A549 (cell line): ENCODE measurements at regions not wholly inside any gene's neighbourhood (a gene's known extent, or its start where the extent isn't known, plus 50 kb on each side); places are given as distances from the start of the nearest gene placed in this dataset.
A peak's percentile ranks its signal among the peaks of the same experiment; 100 is the strongest.

Experiments used
- ATAC-seq, 2 experiments: fragments of 200-7000 bp in 1 of 2; fragments of >200 bp in 1 of 2; cut with Nextera tagmentation in 1 of 2; cut with Tn5 transposase in 1 of 2; 3 replicates each; pipeline versions ENCODE4 v1.8.0 to v1.9.1; 2018 to 2020; ENCODE audit warnings: mild to moderate bottlenecking in 1 of 2, moderate library complexity in 1 of 2
- CTCF ChIA-PET: fragments of 300-600 bp; sonication (Branson Sonifier 250); formaldehyde crosslinking; extraction: SDS; loops from one replicate; lab custom pipeline; 2021; ENCODE audit warnings: antibody characterized with exemption, inconsistent platforms; lab: Yijun Ruan, JAX
- POLR2A ChIA-PET: fragments of 350-600 bp; formaldehyde crosslinking; extraction: SDS; loops from one replicate; lab custom pipeline; 2021; ENCODE audit warnings: antibody characterized with exemption, inconsistent platforms; lab: Yijun Ruan, JAX
- DNase-seq, 2 experiments: peaks; one replicate each; pipeline versions ENCODE4 v3.0.0 to v3.0.0-alpha.2; 2011 to 2016; ENCODE audit warnings: low read depth in 1 of 2, low spot score in 1 of 2
- FAIRE-seq: peaks from 2 replicates; lab custom pipeline; 2011; peaks lifted over from hg19 to GRCh38; lab: Jason Lieb, UNC
- H3K27ac ChIP-seq, 2 experiments: fragments of >200 bp; sonication (Bioruptor Twin); formaldehyde crosslinking; 3 replicates each; pipeline ENCODE4 v1.5.1; 2016 to 2017
- H3K4me1 ChIP-seq: fragments of >200 bp; sonication (Bioruptor Twin); formaldehyde crosslinking; 3 replicates; pipeline ENCODE4 v1.6.1; 2016
- H3K4me2 ChIP-seq: fragments of >200 bp; sonication (Bioruptor Twin); formaldehyde crosslinking; 3 replicates; pipeline ENCODE4 v1.6.1; 2016
- H3K4me3 ChIP-seq: fragments of >200 bp; sonication (Bioruptor Twin); formaldehyde crosslinking; 3 replicates; pipeline ENCODE4 v1.5.1; 2016
- H3K9me3 ChIP-seq: fragments of >200 bp; sonication (Bioruptor Twin); formaldehyde crosslinking; 3 replicates; pipeline ENCODE4 v1.6.1; 2016
- CBX2 ChIP-seq: fragments of 200-600 bp; sonication (generic); IDR thresholded peaks from 2 replicates; pipeline ENCODE4 v1.6.1; 2016; ENCODE audit warnings: low read depth, mild to moderate bottlenecking, borderline replicate concordance
- CTCF ChIP-seq: fragments of >200 bp; sonication (Bioruptor Twin); formaldehyde crosslinking; IDR thresholded peaks from 3 replicates; pipeline ENCODE4 v1.5.1; 2016
- EP300 ChIP-seq, 2 experiments: fragments of >200 bp; sonication (Bioruptor Twin); formaldehyde crosslinking; IDR thresholded peaks; 2 replicates in 1 of 2; 3 replicates in 1 of 2; pipeline ENCODE4 v1.6.1; 2016 to 2017
- HES2 ChIP-seq: fragments of >200 bp; sonication (Bioruptor Twin); formaldehyde crosslinking; IDR thresholded peaks from 2 replicates; pipeline ENCODE4 v1.6.1; 2016
- HEYL ChIP-seq: fragments of 250-450 bp; sonication (Bioruptor Pico); IDR thresholded peaks from 2 replicates; pipeline ENCODE4 v1.8.0; 2021; ENCODE audit warnings: mild to moderate bottlenecking, moderate library complexity
- HOXB13 ChIP-seq: fragments of 250-450 bp; sonication (Bioruptor Pico); IDR thresholded peaks from 2 replicates; pipeline ENCODE4 v1.5.0; 2020; ENCODE audit warnings: low read depth, mild to moderate bottlenecking, moderate library complexity
- HOXB5 ChIP-seq: fragments of 250-450 bp; sonication (Bioruptor Pico); IDR thresholded peaks from 2 replicates; pipeline ENCODE4 v1.5.0; 2020; ENCODE audit warnings: mild to moderate bottlenecking, moderate library complexity
- JUN ChIP-seq, 2 experiments: fragments of >200 bp; sonication (Bioruptor Twin); formaldehyde crosslinking; IDR thresholded peaks; 2 replicates in 1 of 2; 3 replicates in 1 of 2; pipeline ENCODE4 v1.6.1; 2016 to 2017
- KDM1A ChIP-seq: fragments of 200-600 bp; sonication (generic); IDR thresholded peaks from 2 replicates; pipeline ENCODE4 v1.6.1; 2016; ENCODE audit warnings: low read depth, mild to moderate bottlenecking
- KDM5A ChIP-seq: fragments of 200-600 bp; sonication (generic); IDR thresholded peaks from 2 replicates; pipeline ENCODE4 v1.6.1; 2016; ENCODE audit warnings: antibody characterized with exemption, mild to moderate bottlenecking
- MAFK ChIP-seq: fragments of 450-650 bp; IDR thresholded peaks from 2 replicates; pipeline ENCODE4 v1.6.1; 2014; ENCODE audit not compliant: partially characterized antibody
- MYC ChIP-seq: IDR thresholded peaks from 2 replicates; pipeline ENCODE4 v1.6.1; 2012; ENCODE audit warnings: mild to moderate bottlenecking, inconsistent platforms, low read length, improper control_type of control experiment, borderline replicate concordance
- NR3C1 ChIP-seq: fragments of >200 bp; sonication (Bioruptor Twin); formaldehyde crosslinking; IDR thresholded peaks from 3 replicates; pipeline ENCODE4 v1.6.1; 2017
- RCOR1 ChIP-seq: fragments of 150-350 bp; IDR thresholded peaks from 2 replicates; pipeline ENCODE4 v1.6.1; 2014; ENCODE audit warnings: antibody characterized with exemption, low read length, low read depth
- REST ChIP-seq: fragments of 200-600 bp; sonication (generic); IDR thresholded peaks from 2 replicates; pipeline ENCODE4 v1.6.1; 2016; ENCODE audit warnings: antibody characterized with exemption, mild to moderate bottlenecking, moderate library complexity
- RFX5 ChIP-seq: fragments of 450-650 bp; IDR thresholded peaks from 2 replicates; pipeline ENCODE4 v1.7.1; 2014; ENCODE audit warnings: antibody characterized with exemption, mild to moderate bottlenecking, moderate library complexity
- SMC3 ChIP-seq: fragments of >200 bp; sonication (Bioruptor Twin); formaldehyde crosslinking; IDR thresholded peaks from 3 replicates; pipeline ENCODE4 v1.6.1; 2018; ENCODE audit warnings: inconsistent platforms
- ZC3H11A ChIP-seq: fragments of 450-650 bp; IDR thresholded peaks from 2 replicates; pipeline ENCODE4 v1.6.1; 2014; ENCODE audit warnings: antibody characterized with exemption, mild to moderate bottlenecking
- ZFP36 ChIP-seq: fragments of 450-650 bp; IDR thresholded peaks from 2 replicates; pipeline ENCODE4 v1.6.1; 2014; ENCODE audit warnings: borderline replicate concordance; ENCODE audit not compliant: partially characterized antibody
- ZSCAN20 ChIP-seq: fragments of 250-450 bp; sonication (Bioruptor Pico); IDR thresholded peaks from 2 replicates; pipeline ENCODE4 v1.8.0; 2022; ENCODE audit warnings: mild to moderate bottlenecking, moderate library complexity
- WGBS: methylation state at CpG from one replicate; pipeline ENCODE4 v1.1.6; 2017; ENCODE audit errors: missing lambda C conversion rate; 5-methylcytosine and 5-hydroxymethylcytosine counted together
- TF ChIP-seq, protein P1 (sequence below): fragments of 150-350 bp; IDR thresholded peaks from 2 replicates; pipeline ENCODE4 v1.6.1; 2014; ENCODE audit warnings: low read depth, mild to moderate bottlenecking, low read length
- TF ChIP-seq, protein P2 (sequence below): fragments of 250-450 bp; sonication (Bioruptor Pico); IDR thresholded peaks from 2 replicates; pipeline ENCODE4 v1.5.0; 2021; ENCODE audit warnings: mild to moderate bottlenecking, moderate library complexity, borderline replicate concordance
- TF ChIP-seq, protein P3 (sequence below): fragments of 450-650 bp; IDR thresholded peaks from 2 replicates; pipeline ENCODE4 v1.6.1; 2014; ENCODE audit warnings: antibody characterized with exemption

DNA sequence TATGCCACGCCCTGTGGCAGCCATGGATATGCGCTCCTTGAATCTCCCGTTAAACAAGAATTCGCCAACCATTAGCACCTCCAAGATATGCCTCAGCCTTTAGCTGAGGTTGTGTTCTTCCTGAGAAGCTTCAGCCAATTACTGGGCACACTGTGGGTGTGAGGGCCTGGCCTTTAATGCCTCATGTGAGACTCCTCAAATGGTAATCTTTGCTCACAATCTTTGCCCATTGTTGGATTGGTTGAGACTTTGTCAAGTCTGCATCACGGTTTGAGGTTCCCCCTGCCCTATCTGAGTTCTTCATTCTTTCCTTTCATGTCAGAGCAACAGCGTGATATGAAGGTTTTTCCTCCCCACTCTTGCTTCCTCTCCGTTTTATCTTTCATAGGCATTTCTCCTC is 108.1 kb upstream of the CCDC54 start:
- ChIA-PET CTCF (interaction anchor here (0.9 to 8.7 kb wide), 7 partner anchors 10 to 161 kb away, joined by 3 to 89 read pairs (median 3); no protein-coding TSS in a partner anchor), POLR2A (no interaction called here)
- ATAC-seq (no peak), DNase-seq (no peak), FAIRE-seq (no peak)
- H3K9me3 ChIP-seq: no peaks in the 10 kb centered on the region
- no peak overlapping the region for H3K27ac ChIP-seq
- H3K4me1 ChIP-seq: no peaks in the 10 kb centered on the region
- H3K4me2 ChIP-seq: no peak overlapping the region
- TF ChIP-seq HEYL (CRISPR knock-in tag): no peak
- TF ChIP-seq NR3C1: no peak
- TF ChIP-seq HOXB13 (CRISPR knock-in tag): no peak
- no peak for TF ChIP-seq ZSCAN20 (CRISPR knock-in tag)
- no peak for TF ChIP-seq RCOR1
- TF ChIP-seq RFX5: no peak
- no peak for TF ChIP-seq SMC3
- TF ChIP-seq EP300 (IDR thresholded peaks at IDR 0.05): no peak
- no peak for TF ChIP-seq ZC3H11A
- TF ChIP-seq REST: no peak
- TF ChIP-seq HES2: no peak
- no peak for TF ChIP-seq HOXB5 (CRISPR knock-in tag)
- TF ChIP-seq, protein P1, sequence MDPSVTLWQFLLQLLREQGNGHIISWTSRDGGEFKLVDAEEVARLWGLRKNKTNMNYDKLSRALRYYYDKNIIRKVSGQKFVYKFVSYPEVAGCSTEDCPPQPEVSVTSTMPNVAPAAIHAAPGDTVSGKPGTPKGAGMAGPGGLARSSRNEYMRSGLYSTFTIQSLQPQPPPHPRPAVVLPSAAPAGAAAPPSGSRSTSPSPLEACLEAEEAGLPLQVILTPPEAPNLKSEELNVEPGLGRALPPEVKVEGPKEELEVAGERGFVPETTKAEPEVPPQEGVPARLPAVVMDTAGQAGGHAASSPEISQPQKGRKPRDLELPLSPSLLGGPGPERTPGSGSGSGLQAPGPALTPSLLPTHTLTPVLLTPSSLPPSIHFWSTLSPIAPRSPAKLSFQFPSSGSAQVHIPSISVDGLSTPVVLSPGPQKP: no peak
- TF ChIP-seq, protein P2, sequence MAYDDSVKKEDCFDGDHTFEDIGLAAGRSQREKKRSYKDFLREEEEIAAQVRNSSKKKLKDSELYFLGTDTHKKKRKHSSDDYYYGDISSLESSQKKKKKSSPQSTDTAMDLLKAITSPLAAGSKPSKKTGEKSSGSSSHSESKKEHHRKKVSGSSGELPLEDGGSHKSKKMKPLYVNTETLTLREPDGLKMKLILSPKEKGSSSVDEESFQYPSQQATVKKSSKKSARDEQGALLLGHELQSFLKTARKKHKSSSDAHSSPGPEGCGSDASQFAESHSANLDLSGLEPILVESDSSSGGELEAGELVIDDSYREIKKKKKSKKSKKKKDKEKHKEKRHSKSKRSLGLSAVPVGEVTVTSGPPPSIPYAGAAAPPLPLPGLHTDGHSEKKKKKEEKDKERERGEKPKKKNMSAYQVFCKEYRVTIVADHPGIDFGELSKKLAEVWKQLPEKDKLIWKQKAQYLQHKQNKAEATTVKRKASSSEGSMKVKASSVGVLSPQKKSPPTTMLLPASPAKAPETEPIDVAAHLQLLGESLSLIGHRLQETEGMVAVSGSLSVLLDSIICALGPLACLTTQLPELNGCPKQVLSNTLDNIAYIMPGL: no peak
- no peak for TF ChIP-seq KDM1A
- no peak for TF ChIP-seq CBX2
- no peak for TF ChIP-seq MAFK
- TF ChIP-seq ZFP36: no peak
- no peak for TF ChIP-seq MYC
- TF ChIP-seq JUN (IDR thresholded peaks at IDR 0.05): no peak
- no peak overlapping the region for H3K4me3 ChIP-seq
- WGBS: 70% methylated on average over 7 of the region's 7 CpGs

GRCh38 chr3:107271787-107272387 is 105.4 kb upstream of the CCDC54 start:
- ChIA-PET CTCF (interaction anchor here (0.6 to 8.7 kb wide), 62 partner anchors 9 to 601 kb away, joined by 3 to 89 read pairs (median 4); no protein-coding TSS in a partner anchor), POLR2A (interaction anchor here (5.2 kb wide), 1 partner anchor 158 kb away, joined by 41 read pairs; no protein-coding TSS in a partner anchor)
- Histone ChIP-seq H3K27ac (no peak overlapping the region), H3K4me2 (no peak overlapping the region), H3K4me3 (no peak overlapping the region), H3K9me3 (no peaks in the 10 kb centered on the region), H3K4me1 (no peaks in the 10 kb centered on the region)
- FAIRE-seq (peak; percentile 59), DNase-seq (peak; percentile 21 to 41), ATAC-seq (peak; percentile 87 to 91)
- WGBS: 1% methylated on average over 3 of the region's 3 CpGs
- no peak for TF ChIP-seq KDM5A
- no peak for TF ChIP-seq KDM1A
- peak; percentile 73 for TF ChIP-seq CTCF
- TF ChIP-seq ZC3H11A: no peak
- no peak for TF ChIP-seq JUN (IDR thresholded peaks at IDR 0.05)
- TF ChIP-seq, protein P3, sequence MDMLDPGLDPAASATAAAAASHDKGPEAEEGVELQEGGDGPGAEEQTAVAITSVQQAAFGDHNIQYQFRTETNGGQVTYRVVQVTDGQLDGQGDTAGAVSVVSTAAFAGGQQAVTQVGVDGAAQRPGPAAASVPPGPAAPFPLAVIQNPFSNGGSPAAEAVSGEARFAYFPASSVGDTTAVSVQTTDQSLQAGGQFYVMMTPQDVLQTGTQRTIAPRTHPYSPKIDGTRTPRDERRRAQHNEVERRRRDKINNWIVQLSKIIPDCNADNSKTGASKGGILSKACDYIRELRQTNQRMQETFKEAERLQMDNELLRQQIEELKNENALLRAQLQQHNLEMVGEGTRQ: no peak
- no peak for TF ChIP-seq RFX5
- TF ChIP-seq REST: no peak
